GM21526 (cell line): ENCODE measurements at regions not wholly inside any gene's neighbourhood (a gene's known extent, or its start where the extent isn't known, plus 50 kb on each side); places are given as distances from the start of the nearest gene placed in this dataset.
"Not testable (repeated sequence)": the region's sequence is repeated elsewhere in the genome, so short reads cannot be mapped to it uniquely, and the experiment has no call there.

ENCODE experiments used
- ATAC-seq: cut with Tn5 transposase; IDR thresholded peaks from one replicate; pipeline ENCODE4 v1.9.1; 2021; ENCODE audit warnings: moderate library complexity; ENCODE audit not compliant: unreplicated experiment, low FRiP score

- ATAC-seq, result no peak
Measured at GRCh38 chr9:100700689-100701318, 122.9 kb downstream of the CAVIN4 start.

DNA sequence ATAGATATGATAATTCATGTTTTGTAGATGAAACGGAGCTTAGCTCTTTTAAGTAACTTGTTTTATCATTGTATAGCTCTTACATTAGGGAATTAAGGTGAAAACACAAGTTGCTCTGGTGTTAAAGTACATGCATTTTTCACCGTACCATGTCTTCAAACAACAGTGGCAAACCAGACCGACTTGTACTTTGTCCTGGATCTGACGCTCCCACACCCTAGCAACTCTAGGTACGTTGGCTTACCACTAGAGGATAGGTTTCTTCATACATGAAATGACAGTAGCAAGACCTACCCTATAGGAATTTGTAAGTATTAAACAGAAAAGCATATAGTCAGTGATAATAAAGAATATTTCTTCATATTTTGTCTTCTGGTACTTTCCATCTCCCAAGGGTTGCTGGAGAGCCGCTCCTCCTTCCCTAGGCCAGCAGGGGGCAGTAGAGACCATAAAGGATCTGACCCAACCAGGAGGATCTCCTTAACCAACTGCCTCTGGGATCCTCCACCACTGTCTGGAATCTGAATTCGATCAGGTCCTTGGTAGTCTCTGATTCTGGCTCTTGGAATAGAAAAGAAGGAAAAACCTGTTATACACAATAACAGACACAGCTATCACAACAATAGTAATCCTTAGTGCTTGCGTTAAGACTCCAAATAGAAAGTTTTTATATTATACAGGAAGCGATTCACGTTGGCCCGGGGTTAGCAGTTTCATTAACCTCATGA lies 136.7 kb downstream of the CAVIN4 start:
- peak; percentile 76 for ATAC-seq

DNA sequence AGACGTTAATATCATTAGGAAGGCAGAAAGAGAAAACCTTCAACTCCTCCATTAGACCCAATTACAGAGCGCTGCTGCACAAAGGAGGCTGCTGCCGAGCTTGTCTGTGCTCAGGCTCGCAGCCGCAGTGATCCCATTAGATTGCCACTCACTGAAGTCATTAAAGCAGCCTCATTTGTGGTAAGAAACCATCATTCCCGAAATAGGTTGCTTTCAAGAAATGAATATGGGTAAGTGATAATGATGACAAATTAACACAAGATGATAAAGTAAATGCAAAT lies 137.2 kb downstream of the CAVIN4 start:
- ATAC-seq, result no peak

GRCh38 chr9:100718717-100719116 lies 140.8 kb downstream of the CAVIN4 start:
- no peak for ATAC-seq

DNA sequence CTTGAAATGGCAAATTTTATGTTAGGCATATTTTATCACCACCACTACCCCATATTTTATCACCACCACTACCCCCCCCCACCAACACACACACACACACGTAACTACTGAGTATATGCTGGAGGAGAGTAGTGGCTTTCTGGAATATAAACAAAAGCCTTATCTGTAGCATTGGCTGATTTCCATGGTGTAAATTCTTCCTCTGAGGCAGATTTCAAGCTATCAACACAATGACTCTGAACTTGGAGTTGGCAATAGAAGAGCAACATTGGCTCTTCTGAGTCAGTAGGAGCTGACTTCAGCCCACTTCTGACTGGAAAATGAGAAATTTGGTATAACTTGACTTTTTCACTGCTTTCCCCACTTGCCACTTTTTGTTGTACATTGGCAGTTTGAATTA lies 143.0 kb downstream of the CAVIN4 start:
- ATAC-seq, result no peak

DNA sequence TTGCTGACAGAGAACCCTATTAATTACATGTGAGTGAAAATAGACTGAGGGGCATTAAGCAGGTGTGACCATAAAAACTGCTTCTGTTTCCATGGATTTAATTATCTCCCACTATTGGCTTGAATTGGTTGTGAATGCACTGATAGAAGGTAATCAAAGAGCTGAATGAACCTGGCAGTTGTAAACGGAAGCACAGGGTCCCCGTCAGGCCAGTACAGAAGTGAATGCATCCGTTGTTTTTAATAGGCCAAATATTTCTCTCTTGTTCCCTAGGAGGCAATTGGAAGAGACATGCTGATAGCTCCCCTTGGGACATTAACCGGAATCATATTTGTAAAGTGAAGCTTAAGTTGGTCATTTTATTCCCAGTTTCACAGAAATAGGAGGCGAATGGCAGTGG lies 147.0 kb downstream of the CAVIN4 start:
- ATAC-seq, result no peak

GRCh38 chr9:100725371-100725770 lies 147.5 kb downstream of the CAVIN4 start:
- ATAC-seq, result no peak

- no peak for ATAC-seq
Measured at GRCh38 chr9:100729336-100729895, 151.5 kb downstream of the CAVIN4 start.

GRCh38 chr9:100730086-100730485 lies 152.2 kb downstream of the CAVIN4 start:
- no peak for ATAC-seq

DNA sequence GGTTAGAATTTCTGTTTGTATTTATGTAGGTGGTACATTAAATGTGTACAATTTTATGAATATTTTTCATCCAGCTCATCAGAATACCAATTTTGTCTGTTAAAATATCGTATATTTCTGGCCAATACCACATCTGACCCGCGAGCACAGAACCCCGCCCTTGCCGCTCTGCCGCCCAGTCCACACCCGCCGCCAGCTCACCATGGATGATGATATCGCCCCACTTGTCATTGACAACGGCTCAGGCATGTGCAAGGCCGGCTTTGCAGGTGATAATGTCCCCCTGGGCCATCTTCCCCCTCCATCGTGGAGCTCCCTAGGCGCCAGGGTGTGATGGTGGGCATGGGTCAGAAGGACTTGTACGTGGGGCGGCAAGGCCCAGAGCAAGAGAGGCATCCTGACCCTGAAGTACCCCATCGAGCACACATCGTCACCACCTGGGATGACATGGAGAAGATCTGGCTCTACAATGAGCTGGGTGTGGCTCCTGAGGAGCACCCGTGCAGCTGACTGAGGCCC lies 153.2 kb downstream of the CAVIN4 start:
- no peak for ATAC-seq

- ATAC-seq, result no peak
Measured at GRCh38 chr9:100731557-100731956, 153.7 kb downstream of the CAVIN4 start.

GRCh38 chr9:100739208-100739607 lies 161.3 kb downstream of the CAVIN4 start:
- no peak for ATAC-seq

DNA sequence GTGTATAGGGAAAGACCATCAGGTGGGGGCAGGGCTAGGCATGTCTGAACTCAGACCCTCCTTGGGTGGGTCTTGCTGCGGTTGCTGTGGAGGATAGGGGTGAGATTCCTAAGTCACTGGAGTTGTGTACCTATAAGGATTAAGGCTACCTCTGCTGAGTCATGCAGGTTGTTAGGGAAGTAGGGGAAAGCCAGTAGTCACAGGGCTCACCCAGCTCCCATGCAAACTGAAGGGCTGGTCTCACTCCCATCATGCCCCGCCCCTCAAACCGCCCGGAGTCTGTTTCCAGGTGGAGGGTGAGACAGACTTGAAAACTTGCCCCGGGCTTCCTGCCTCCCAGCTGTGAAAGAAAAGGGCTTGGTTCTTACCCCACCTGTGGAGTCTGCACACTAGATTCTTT lies 161.8 kb downstream of the CAVIN4 start:
- no peak for ATAC-seq

DNA sequence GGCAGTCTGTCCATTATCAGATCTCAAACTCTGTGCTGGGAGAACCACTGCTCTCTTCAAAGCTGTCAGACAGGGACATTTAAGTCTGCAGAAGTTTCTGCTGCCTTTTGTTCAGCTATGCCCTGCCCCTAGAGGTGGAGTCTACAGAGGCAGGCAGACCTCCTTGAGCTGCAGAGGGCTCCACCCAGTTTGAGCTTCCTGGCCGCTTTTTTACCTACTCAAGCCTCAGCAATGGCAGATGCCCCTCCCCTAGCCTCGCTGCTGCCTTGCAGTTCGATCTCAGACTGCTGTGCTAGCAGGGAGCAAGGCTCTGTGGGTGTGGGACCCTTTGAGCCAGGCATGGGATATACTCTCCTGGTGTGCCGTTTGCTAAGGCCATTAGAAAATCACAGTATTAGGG lies 171.1 kb downstream of the CAVIN4 start:
- ATAC-seq, result not testable (repeated sequence)

- no peak for ATAC-seq
Measured at GRCh38 chr9:100756217-100756616, 178.3 kb downstream of the CAVIN4 start.

- no peak for ATAC-seq
Measured at GRCh38 chr9:100759215-100759614, 181.3 kb downstream of the CAVIN4 start.

- no peak for ATAC-seq
Measured at GRCh38 chr9:100761276-100761802, 183.5 kb downstream of the CAVIN4 start.

- ATAC-seq, result no peak
Measured at GRCh38 chr9:100774326-100774725, 196.4 kb downstream of the CAVIN4 start.

DNA sequence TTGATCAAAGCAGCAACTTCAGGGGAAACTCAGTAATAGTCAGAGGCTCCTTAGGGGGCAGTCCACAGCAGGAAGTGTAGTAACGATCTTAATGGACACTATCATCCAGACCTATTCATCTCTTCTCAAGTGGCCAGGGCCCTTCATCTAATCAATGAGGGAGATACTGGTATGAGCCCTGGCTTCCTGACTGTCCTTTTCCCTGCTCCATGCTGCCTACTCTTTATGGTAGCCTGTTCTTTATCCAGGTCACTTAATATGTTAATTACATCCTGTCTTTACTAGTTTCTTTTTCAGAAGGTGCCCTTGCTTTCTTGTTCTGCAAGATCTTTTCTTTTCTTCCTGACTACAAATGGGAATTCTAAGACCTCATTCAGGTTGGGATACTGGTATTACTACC lies 197.1 kb downstream of the CAVIN4 start:
- ATAC-seq, result no peak

DNA sequence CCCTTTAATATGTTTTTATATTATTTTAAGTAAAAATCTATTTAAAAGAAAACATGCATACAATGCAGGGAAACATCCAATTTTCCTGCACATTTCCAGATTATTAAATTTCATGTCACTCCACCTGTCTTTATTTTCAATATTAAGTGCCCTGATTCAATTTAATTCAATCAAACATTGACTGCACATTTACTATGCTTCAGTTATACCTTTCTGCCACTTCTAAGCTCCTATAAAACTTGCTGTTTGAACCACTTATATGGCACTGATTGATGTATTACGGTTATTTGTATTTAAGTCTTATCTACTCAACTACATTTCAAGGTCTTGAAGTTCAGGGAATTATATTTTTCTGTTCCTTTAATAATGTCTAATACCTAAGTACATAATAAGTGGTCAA lies 198.0 kb downstream of the CAVIN4 start:
- ATAC-seq, result no peak

GRCh38 chr9:100784755-100785154 lies 206.9 kb downstream of the CAVIN4 start:
- ATAC-seq, result no peak

DNA sequence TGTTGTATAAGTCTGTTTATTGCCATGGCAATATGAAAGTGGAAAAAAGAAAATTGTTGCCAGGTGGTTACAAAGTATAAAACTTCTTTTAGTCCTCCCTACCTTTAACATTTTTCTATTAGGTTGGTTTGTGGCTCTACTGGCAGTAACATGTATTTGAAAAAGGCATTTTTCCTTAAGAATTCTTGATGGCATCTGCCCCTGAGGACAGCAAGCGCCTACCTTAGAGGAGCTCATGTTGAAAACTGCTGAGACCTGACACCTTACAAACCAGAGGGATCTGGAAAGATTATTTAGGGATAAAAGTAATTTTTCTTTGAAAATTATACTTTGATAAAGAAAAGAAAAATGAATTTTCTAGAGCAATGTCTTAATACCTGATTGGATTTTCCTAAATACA lies 208.1 kb downstream of the CAVIN4 start:
- no peak for ATAC-seq
